ENCODE measurements at regions not wholly inside any gene's neighbourhood (a gene's known extent, or its start where the extent isn't known, plus 50 kb on each side); places are given as distances from the start of the nearest gene placed in this dataset.

DNA sequence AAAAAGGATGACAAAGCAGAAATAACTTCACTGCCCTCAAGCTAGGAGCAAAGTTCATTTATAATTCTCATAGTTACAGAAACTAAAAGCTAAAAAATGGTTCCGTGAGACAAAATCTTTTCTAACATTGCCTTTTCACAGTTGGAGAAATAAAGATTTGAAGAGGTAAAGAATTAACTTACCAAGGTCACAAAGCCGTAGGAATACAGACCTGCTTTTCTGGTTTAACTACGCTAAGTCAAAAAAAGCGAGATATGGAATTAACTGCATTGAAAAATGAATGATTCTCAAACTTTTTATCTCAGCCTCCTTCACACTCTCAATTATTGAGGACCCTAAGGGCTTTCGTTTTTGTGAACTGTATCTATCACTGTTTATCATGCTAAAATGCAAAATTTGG is 95.3 kb downstream of the SLC17A6 start:
- intact Hi-C loops (cut with DNase I): no loop called here
- DNase-seq (ENCODE audit: low spot score in 2 of 2): no peak
- Histone ChIP-seq H3K27me3 (no peaks in the 10 kb centered on the region), H3K4me1 (no peaks in the 10 kb centered on the region), H3K27ac (no peak overlapping the region), H3K9me3 (no peaks in the 10 kb centered on the region), H3K36me3 (no peaks in the 10 kb centered on the region), H3K4me3 (no peak overlapping the region)
- TF ChIP-seq, protein P1, sequence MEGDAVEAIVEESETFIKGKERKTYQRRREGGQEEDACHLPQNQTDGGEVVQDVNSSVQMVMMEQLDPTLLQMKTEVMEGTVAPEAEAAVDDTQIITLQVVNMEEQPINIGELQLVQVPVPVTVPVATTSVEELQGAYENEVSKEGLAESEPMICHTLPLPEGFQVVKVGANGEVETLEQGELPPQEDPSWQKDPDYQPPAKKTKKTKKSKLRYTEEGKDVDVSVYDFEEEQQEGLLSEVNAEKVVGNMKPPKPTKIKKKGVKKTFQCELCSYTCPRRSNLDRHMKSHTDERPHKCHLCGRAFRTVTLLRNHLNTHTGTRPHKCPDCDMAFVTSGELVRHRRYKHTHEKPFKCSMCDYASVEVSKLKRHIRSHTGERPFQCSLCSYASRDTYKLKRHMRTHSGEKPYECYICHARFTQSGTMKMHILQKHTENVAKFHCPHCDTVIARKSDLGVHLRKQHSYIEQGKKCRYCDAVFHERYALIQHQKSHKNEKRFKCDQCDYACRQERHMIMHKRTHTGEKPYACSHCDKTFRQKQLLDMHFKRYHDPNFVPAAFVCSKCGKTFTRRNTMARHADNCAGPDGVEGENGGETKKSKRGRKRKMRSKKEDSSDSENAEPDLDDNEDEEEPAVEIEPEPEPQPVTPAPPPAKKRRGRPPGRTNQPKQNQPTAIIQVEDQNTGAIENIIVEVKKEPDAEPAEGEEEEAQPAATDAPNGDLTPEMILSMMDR (IDR thresholded peaks at IDR 0.05): no peak

DNA sequence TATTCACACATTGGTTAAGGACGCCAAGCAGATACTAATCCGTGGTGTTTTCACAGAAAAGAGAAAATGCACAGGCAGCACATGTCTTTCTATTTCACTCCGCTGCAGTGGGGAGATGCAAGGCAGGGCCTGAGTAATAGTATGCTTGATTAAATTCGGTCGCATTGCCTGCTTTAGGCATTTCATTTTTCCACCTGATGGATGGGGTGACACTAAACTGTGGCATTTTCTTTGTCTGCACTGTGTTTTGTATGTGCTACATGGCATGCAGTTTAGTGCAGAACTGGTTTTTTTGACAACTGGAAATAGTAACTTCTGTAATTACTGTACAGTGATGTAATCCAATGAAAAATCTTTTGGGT is 94.9 kb downstream of the SLC17A6 start:
- TF ChIP-seq, protein P1 (IDR thresholded peaks at IDR 0.05): no peak
- intact Hi-C loops (cut with DNase I): no loop called here

DNA sequence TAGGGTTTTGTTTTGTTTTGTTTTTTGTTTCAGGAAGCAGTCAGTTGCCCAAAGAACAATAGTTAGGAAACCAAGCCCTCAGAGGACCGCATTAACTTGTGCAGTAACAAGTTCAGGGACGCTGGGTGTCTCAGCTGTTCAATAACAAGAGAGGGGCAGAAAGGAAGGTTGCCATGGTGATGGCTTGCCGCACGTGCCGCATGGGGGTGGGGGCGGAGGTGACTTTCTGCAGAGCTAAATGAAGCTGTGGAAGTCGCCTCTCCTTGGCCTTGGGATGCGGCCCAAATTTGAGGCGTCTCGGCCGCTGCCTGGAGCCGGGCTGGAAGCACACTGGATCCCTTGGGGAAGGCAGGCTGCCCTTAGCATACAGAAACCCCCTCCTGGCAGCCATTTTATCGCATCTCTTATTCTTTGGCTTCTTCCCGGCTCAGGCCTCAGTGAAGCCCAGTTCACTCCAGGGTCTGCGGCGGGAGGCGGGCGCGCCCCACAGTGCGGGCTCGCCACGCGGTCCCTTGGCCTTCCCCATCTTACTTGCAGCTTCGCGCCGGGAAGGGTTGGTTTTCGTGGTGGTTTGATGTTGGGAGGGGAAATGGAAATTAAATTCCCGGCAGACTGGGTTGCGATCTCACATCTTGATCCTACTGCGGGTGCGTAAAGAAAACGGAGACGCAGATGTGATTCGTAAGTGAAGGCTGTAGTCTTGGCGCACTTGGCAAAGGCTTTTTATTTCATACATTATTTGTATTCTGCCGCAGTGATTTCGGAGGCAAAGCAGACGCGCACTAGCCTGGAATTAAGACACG is 94.3 kb downstream of the SLC17A6 start:
- no peaks in the 10 kb centered on the region for H3K9me3 ChIP-seq
- no peak for DNase-seq (ENCODE audit: low spot score in 2 of 2)
- H3K27me3 ChIP-seq: no peaks in the 10 kb centered on the region
- TF ChIP-seq, protein P1 (IDR thresholded peaks at IDR 0.05): no peak
- no peak overlapping the region for H3K27ac ChIP-seq
- no peaks in the 10 kb centered on the region for H3K36me3 ChIP-seq
- intact Hi-C loops (cut with DNase I): no loop called here
- peak overlapping the region in 1 of 2 donors; percentile 43 for H3K4me3 ChIP-seq
- no peaks in the 10 kb centered on the region for H3K4me1 ChIP-seq

More for the DNA sequence above, 94.9 kb downstream of the SLC17A6 start:
- Histone ChIP-seq H3K36me3 (no peaks in the 10 kb centered on the region), H3K4me1 (no peaks in the 10 kb centered on the region), H3K4me3 (no peak overlapping the region), H3K9me3 (no peaks in the 10 kb centered on the region), H3K27ac (no peak overlapping the region), H3K27me3 (no peaks in the 10 kb centered on the region)
- DNase-seq (ENCODE audit: low spot score in 2 of 2): no peak

DNA sequence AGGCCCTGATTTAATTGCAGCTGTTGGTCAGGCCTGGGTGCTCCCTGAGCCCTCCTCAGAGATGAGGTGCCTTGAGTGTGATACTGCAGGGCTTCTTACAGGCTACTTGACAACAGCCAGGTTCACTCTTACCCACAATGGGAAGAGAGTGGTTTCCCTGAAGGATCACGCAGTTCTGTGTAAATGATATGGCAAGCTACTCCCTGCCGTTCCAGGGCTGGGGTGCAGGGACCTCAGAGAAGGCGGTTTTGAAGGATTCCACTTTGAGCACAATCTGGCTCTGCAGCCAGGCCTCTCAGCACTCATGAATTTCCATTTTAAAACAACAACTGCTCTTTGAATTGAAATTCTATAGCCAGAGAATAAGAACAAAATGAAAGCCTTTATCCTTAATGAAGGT is 92.9 kb downstream of the SLC17A6 start:
- Histone ChIP-seq H3K27ac (no peak overlapping the region), H3K4me3 (no peak overlapping the region), H3K9me3 (no peaks in the 10 kb centered on the region), H3K27me3 (no peaks in the 10 kb centered on the region), H3K36me3 (no peaks in the 10 kb centered on the region), H3K4me1 (no peaks in the 10 kb centered on the region)
- intact Hi-C loops (cut with DNase I): no loop called here
- TF ChIP-seq, protein P1 (IDR thresholded peaks at IDR 0.05): no peak
- DNase-seq (ENCODE audit: low spot score in 2 of 2): no peak

DNA sequence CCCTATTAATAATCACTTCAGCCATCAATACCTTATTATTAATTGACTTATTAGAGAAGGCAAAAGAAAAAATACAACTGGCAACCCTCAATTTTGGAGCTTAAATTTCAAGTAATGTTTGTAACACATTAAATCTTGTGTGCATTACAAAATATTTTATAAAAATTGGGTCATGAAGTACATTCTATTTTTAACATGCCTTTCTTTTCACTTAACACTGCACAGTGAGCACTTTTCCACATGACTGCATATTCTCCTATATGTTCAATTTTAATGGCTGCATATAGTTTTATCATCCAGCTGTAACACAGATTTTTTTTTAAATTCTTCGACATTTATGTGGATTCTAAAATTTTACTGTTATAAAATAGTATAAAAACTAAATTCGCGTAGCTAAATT is 92.5 kb downstream of the SLC17A6 start:
- Histone ChIP-seq H3K4me1 (no peaks in the 10 kb centered on the region), H3K27ac (no peak overlapping the region), H3K27me3 (no peaks in the 10 kb centered on the region), H3K4me3 (no peak overlapping the region), H3K36me3 (no peaks in the 10 kb centered on the region), H3K9me3 (no peaks in the 10 kb centered on the region)
- TF ChIP-seq, protein P1 (IDR thresholded peaks at IDR 0.05): no peak
- no peak for DNase-seq (ENCODE audit: low spot score in 2 of 2)
- intact Hi-C loops (cut with DNase I): no loop called here

Data from ascending aorta (tissue), 2 donors.